ENCODE measurements at regions not wholly inside any gene's neighbourhood (a gene's known extent, or its start where the extent isn't known, plus 50 kb on each side); places are given as distances from the start of the nearest gene placed in this dataset.

- TF ChIP-seq CTCF (IDR thresholded peaks at IDR 0.05) (no peak), EP300 (IDR thresholded peaks at IDR 0.05) (no peak), POLR2A (IDR thresholded peaks at IDR 0.05) (no peak)
Measured at GRCh38 chr18:68179811-68180210, 535.1 kb downstream of the TMX3 start.

Data from ovary (tissue), 3 donors.